Thymus (tissue), 11 donors: ENCODE measurements at regions not wholly inside any gene's neighbourhood (a gene's known extent, or its start where the extent isn't known, plus 50 kb on each side); places are given as distances from the start of the nearest gene placed in this dataset.

Experiments
- DNase-seq, 9 donors: peaks; one replicate each; pipeline ENCODE4 v3.0.0-alpha.2; 2013; ENCODE audit warnings: low spot score in 9 of 9, low read depth in 6 of 9, missing footprints in 1 of 9
- H3K27ac ChIP-seq, 2 donors: one replicate each; pipeline ENCODE4 v1.5.1; 2013; ENCODE audit warnings: control low read depth in 1 of 2, low read depth in 1 of 2, low read length in 1 of 2, mild to moderate bottlenecking in 1 of 2, moderate library complexity in 1 of 2
- H3K27me3 ChIP-seq, 2 donors: one replicate each; pipeline ENCODE4 v1.5.1; 2013; ENCODE audit warnings: low read length in 1 of 2; ENCODE audit not compliant: control insufficient read depth in 2 of 2, insufficient read depth in 1 of 2
- H3K36me3 ChIP-seq, 2 donors: one replicate each; pipeline ENCODE4 v1.5.1; 2013; ENCODE audit warnings: low read length in 1 of 2, mild to moderate bottlenecking in 1 of 2, moderate library complexity in 1 of 2; ENCODE audit not compliant: control insufficient read depth in 2 of 2, insufficient read depth in 2 of 2
- H3K4me1 ChIP-seq, 2 donors: one replicate each; pipeline ENCODE4 v1.5.1; 2013; ENCODE audit warnings: low read length in 2 of 2; ENCODE audit not compliant: control insufficient read depth in 2 of 2, insufficient read depth in 2 of 2
- H3K4me3 ChIP-seq, 2 donors: one replicate each; pipeline ENCODE4 v1.5.1; 2013; ENCODE audit warnings: low read length in 2 of 2, control low read depth in 1 of 2, mild to moderate bottlenecking in 1 of 2
- H3K9me3 ChIP-seq, 2 donors: one replicate each; pipeline ENCODE4 v1.5.1; 2013; ENCODE audit warnings: low read length in 1 of 2, mild to moderate bottlenecking in 1 of 2; ENCODE audit not compliant: control insufficient read depth in 2 of 2, insufficient read depth in 1 of 2
- WGBS: extraction: QIAGEN DNeasy Blood & Tissue Kit; methylation state at CpG from one replicate; pipeline ENCODE4 v1.1.7; 2013; 5-methylcytosine and 5-hydroxymethylcytosine counted together
- donor health status: healthy.

DNA sequence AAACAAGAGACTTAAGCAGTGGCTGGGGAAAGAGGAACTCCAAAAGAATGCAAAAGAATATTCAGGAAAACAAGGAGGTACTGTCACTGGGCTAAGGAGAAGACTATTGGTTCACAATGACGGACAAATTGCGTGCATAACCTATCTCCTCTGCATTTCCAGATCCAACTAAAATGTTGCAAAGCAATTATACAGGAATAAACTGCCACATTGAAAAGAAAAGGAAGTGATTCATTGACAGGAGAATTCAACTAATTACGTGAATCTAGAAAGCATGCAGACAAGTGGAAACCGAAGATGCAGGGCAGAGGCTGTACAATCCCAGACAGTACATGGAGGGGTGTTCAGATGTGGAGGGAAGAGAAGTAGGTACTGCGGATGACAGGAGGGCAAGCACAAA is 152.8 kb upstream of the RIPOR2 start:
- Histone ChIP-seq H3K36me3 (peaks cover 36 to 72% of the 10 kb centered on the region in 2 donors), H3K27ac (no peak overlapping the region), H3K9me3 (no peaks in the 10 kb centered on the region), H3K4me3 (no peak overlapping the region), H3K4me1 (peaks cover 0 to 5% of the 10 kb centered on the region in 2 donors), H3K27me3 (no peaks in the 10 kb centered on the region)
- DNase-seq, result no peak
- 98% methylated on average over 5 of the region's 5 CpGs for WGBS

DNA sequence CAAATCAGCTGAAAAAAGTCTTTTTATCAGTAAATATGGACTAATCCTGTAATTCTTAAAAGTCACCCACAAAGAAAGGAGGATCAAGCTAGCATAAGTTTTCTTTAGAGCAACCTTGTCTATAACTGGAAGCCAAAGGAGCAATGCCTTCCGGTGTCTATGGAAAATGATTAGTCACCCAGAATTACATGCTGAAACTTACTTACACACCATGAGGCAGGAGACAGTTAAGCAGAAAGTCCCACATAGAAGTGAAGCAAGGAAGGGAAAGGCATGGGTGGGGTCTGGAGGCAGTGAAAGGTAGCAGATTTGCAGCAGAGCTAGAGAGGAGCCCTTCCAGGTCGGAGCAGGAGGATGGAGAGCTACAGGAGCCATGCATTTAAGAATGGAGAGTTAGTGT is 153.7 kb upstream of the RIPOR2 start:
- no peaks in the 10 kb centered on the region for H3K27me3 ChIP-seq
- peaks cover 31 to 71% of the 10 kb centered on the region in 2 donors for H3K36me3 ChIP-seq
- no peaks in the 10 kb centered on the region for H3K9me3 ChIP-seq
- no peak overlapping the region for H3K4me3 ChIP-seq
- WGBS, result 33% methylated on average over 2 of the region's 2 CpGs
- H3K27ac ChIP-seq, result no peak overlapping the region
- H3K4me1 ChIP-seq, result peaks cover 0 to 5% of the 10 kb centered on the region in 2 donors
- no peak for DNase-seq

DNA sequence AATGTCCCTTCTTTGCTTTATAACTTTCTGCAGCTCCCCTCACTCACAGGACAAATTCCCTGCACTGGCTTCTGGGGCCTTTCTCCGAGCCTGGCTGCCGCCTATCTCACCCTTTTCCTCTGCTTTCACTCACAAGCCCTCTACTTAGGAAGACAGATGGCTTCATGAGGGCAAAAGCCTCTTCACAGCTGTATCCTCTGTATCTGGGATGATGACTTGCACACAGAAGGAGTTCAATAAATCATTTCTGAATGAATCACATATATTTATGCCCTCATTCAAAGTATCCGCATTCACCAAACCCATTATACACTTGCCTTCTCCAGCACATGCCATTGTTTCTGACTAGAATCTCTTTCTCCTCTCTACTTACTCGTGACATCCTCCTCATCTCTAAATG is 159.0 kb upstream of the RIPOR2 start:
- WGBS, result 94% methylated on average over 4 of the region's 4 CpGs
- no peaks in the 10 kb centered on the region for H3K27me3 ChIP-seq
- no peaks in the 10 kb centered on the region for H3K9me3 ChIP-seq
- no peak overlapping the region for H3K4me3 ChIP-seq
- no peaks in the 10 kb centered on the region for H3K4me1 ChIP-seq
- peaks cover 24 to 65% of the 10 kb centered on the region in 2 donors for H3K36me3 ChIP-seq
- H3K27ac ChIP-seq, result no peak overlapping the region
- DNase-seq, result no peak

DNA sequence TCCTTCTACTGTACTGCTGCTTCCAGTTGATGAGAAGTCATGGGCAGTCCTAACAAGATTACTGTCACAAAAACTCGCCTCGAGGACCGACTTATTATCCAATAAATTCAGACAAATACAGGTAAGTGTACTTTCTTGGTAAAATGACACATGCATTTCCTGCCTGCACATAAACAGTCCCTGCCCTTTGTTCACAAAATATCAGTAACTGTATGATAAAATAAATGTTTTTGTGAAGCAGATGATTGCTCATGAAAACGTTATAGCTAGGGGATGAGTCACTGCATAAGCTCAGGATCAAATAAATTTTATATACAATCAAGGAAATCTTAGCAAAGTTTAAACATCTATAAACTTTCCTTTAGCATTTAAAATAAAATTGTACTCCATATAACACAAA is 164.5 kb upstream of the RIPOR2 start:
- H3K27ac ChIP-seq, result no peak overlapping the region
- WGBS, result 65% methylated on average over 4 of the region's 4 CpGs
- DNase-seq, result no peak
- H3K27me3 ChIP-seq, result no peaks in the 10 kb centered on the region
- no peak overlapping the region for H3K4me3 ChIP-seq
- H3K36me3 ChIP-seq, result peaks cover 15 to 47% of the 10 kb centered on the region in 2 donors
- H3K9me3 ChIP-seq, result no peaks in the 10 kb centered on the region
- H3K4me1 ChIP-seq, result no peaks in the 10 kb centered on the region

DNA sequence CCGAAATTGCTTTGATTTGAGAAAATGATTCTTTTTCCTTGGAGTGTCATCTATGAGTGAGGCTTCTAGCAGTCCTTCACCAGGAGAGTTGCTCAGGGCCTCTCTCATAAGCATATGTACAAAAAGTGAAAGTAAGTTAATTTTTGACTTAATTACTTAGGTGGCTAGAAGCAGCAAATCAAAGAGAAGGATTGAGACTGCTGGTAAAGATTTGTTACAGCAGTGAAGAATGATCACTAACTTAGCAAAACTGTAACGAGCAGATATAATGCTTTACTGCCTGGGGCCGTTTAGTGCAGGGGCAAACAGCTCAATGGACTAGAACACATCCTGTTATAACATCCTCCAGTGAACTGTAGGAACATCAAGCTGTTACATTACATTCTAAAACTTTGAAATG is 167.8 kb upstream of the RIPOR2 start:
- Histone ChIP-seq H3K27ac (no peak overlapping the region), H3K9me3 (no peaks in the 10 kb centered on the region), H3K36me3 (peaks cover 36 to 61% of the 10 kb centered on the region in 2 donors), H3K4me3 (no peak overlapping the region), H3K27me3 (no peaks in the 10 kb centered on the region), H3K4me1 (no peaks in the 10 kb centered on the region)
- no peak for DNase-seq
- WGBS, result 65% methylated on average over 3 of the region's 3 CpGs

DNA sequence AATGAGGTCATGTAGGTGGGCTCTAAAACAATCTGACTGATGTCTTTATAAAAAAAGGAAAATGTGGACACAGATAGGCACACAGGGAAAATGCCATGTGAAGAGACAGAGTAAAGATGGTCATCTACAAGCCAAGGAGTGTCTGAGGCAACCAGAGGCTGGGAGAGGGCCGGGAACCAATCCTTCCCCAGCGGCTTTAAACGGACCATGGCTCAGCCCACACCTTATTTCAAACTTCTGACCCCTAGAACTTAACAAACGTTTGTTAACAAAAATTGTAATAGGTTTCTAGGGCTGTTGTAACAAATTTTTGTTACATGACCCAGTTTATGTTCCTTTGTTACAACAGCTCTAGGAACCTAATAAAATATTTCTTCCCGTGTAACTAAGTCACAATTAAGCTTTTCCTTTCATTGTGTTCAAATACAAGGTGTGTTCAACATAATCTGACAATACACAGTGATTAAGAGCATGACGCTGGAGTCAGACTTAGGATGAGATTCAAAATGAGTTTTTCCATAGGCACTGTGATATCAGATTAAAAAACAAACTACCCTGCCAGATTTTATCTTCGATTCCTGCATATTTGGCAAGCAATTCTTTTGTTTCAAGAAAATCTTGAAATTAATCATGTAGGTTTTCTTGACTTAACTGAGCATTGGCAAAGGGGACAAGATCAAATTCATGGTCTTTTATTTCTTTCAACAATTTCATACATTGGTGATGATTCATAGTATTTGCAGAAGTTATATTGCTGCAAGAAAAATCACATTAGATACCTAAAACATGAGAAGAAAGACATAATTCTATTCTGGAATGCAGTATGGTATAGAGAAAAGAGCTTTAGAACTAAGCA is 169.5 kb upstream of the RIPOR2 start:
- H3K27ac ChIP-seq, result no peak overlapping the region
- no peak for DNase-seq

DNA sequence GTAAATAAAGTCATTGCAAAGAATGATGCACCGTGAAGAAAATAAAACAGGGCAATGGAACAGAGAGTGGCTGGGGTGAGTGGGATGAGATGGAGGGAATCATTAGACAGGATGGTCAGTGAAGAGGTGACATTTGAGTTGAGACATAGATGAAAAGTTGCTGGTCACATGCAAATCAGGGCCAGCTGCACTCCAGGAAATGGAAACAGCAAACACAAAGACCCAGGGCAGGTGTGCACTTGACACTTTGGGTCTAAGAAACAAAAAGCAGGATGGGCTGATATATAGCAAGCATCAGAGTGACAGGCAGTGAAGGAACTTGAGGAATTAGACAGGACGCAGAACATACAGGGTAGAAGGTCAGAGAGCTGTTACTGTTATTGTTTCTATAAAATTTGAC is 171.5 kb upstream of the RIPOR2 start:
- 70% methylated on average over 2 of the region's 2 CpGs for WGBS
- Histone ChIP-seq H3K4me1 (no peaks in the 10 kb centered on the region), H3K36me3 (peaks cover 36 to 76% of the 10 kb centered on the region in 2 donors)

More for the DNA sequence above, 169.5 kb upstream of the RIPOR2 start:
- 96% methylated on average over 7 of the region's 7 CpGs for WGBS
- no peaks in the 10 kb centered on the region for H3K27me3 ChIP-seq
- no peak overlapping the region for H3K4me3 ChIP-seq
- no peaks in the 10 kb centered on the region for H3K9me3 ChIP-seq
- peaks cover 36 to 70% of the 10 kb centered on the region in 2 donors for H3K36me3 ChIP-seq
- H3K4me1 ChIP-seq, result no peaks in the 10 kb centered on the region

DNA sequence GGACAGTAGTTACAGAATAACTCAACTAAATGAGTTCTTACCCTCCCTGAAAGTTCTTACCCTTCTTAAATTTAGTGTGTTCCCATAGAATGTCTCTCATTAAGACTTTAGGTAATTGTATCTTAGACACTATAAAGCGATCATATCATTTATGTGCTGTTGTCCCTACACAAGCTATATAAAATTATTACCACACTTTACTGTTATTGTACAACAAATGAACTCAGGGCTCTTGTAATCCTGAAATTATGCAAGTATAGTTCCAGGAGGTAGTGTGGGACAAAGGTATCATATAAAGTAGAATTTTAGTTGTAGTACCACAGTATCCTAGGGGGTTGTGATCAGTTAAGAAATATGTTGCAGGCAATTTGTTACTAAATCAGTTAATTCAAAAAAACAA is 167.4 kb upstream of the CARMIL1 start:
- 99% methylated on average over 1 of the region's 1 CpG for WGBS
- H3K4me3 ChIP-seq, result no peak overlapping the region
- H3K27me3 ChIP-seq, result no peaks in the 10 kb centered on the region
- DNase-seq, result no peak
- peaks cover 27 to 83% of the 10 kb centered on the region in 2 donors for H3K36me3 ChIP-seq
- no peak overlapping the region for H3K27ac ChIP-seq
- peaks cover 0 to 3% of the 10 kb centered on the region in 2 donors for H3K4me1 ChIP-seq
- no peaks in the 10 kb centered on the region for H3K9me3 ChIP-seq

More for the DNA sequence above, 171.5 kb upstream of the RIPOR2 start:
- Histone ChIP-seq H3K27ac (no peak overlapping the region), H3K27me3 (no peaks in the 10 kb centered on the region), H3K9me3 (no peaks in the 10 kb centered on the region), H3K4me3 (no peak overlapping the region)
- no peak for DNase-seq

DNA sequence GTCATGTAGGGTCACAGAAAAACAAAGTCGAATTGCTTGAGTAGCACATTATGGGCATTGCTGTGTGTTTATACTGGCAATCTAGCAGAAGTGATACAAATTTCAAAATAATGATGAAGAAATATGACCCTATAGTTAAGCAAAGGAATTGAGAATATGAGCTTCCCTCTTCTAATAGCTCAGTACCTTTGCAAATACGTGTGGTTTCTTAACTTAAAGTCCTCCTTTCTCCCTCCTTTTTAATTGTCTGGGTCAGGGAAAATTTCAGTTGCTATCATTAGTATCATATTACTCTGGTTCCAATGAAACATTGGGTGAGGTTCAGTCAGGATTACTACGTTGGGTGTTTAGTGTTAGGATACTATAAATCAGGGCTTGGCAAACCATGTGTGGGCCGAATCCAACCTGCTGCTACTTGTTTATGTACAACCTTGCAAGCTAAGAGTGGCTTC is 166.8 kb upstream of the CARMIL1 start:
- Histone ChIP-seq H3K9me3 (no peaks in the 10 kb centered on the region), H3K36me3 (peaks cover 21 to 78% of the 10 kb centered on the region in 2 donors), H3K4me1 (peaks cover 0 to 3% of the 10 kb centered on the region in 2 donors), H3K4me3 (no peak overlapping the region), H3K27me3 (no peaks in the 10 kb centered on the region), H3K27ac (no peak overlapping the region)
- DNase-seq, result peak in 1 of 9 donors; percentile 15
- WGBS, result 92% methylated on average over 4 of the region's 4 CpGs
